ENCODE measurements at regions not wholly inside any gene's neighbourhood (a gene's known extent, or its start where the extent isn't known, plus 50 kb on each side); places are given as distances from the start of the nearest gene placed in this dataset.

DNA sequence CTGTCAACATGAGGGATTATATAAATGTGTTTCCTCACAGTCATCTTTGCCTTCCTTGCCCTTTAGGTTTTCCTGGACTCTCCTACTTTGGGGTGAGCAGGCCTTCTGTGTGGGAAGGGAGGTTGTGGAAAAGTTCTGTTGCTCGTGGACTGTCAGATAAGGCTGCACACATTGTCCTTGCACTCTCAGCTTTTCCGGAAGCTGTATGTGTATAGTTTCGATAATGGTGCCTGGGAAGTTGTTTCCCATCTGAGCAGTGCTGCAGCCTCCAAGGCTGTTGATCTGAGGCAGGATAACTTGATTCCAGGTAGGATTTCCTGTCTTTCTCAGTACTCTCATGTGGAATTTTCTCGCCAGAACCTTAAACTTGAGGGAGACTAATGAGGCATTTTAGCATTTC is 297.8 kb upstream of the AZI2 start:
- TF ChIP-seq CTCF (IDR thresholded peaks at IDR 0.05) (no peak), POLR2A (IDR thresholded peaks at IDR 0.05) (no peak)

Measured in lower leg skin (tissue), 3 donors.